HG02798 (cell line): ENCODE measurements at regions not wholly inside any gene's neighbourhood (a gene's known extent, or its start where the extent isn't known, plus 50 kb on each side); places are given as distances from the start of the nearest gene placed in this dataset.
"Not testable (repeated sequence)": the region's sequence is repeated elsewhere in the genome, so short reads cannot be mapped to it uniquely, and the experiment has no call there.

Source experiments
- ATAC-seq: cut with Tn5 transposase; IDR thresholded peaks from one replicate; pipeline ENCODE4 v1.9.1; 2021; ENCODE audit warnings: mild to moderate bottlenecking; ENCODE audit not compliant: unreplicated experiment, poor library complexity

DNA sequence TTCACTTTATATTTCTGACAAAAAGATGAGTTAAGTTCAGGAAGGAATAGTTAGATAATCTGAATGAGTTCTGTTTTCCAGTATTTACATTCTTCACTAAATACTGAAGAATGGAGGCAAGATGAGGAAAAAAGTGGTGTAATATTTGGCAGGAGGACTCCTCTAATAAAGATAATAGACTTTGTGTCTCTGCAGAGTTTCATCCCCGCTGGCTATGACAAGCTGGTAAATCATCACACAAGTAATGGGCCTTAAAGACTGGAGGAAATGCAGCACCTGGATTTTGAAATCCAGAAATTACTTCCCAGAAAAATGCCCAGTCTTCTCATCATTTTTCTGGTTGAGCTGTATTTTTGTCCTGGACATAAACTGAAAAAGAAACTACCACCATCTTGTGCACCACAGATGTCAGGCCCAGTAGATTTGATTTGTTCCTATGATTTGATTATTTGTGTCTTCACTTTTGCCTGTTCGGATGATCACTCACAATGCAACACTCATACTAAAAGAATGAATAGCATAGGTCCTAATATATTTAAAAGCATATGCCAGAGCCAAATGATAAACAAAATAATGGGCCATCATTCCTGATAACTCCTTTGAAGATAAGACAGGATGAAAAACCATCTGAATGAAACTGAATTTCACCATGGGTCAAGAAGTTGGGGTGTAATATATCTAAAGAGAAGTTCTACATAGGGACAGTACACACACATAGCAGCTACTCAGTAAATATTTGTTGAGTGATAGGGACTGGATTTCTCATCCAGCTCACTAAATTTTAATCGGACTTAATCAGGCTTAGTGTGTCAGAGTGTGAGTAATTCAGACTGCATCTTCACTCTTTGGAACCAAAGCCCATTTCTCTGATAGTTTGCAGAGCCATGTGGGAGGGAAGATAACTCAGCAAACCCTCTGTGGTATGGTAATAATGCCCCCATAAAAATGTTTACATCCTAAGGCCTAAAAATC is 200.5 kb downstream of the HINT1 start:
- no peak for ATAC-seq

- ATAC-seq = no peak
Measured at GRCh38 chr5:130963798-130964197, 201.3 kb downstream of the HINT1 start.

DNA sequence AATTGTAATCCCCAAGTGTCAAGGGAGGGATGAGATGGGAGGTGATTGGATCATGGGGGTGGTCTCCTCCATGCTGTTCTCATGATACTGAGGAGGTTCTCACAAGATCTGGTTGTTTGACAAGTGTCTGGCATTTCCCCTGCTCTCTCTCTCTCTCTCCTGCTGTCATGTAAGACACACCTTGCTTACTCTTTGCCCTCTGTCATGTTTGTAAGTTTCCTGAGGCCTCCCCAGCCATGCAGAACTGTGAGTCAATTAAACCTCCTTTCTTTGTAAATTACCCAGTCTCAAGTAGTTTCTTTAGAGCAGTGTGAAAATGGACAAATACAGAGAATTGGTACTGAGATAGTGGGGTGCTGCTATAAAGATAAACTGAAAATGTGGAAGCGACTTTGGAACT is 207.9 kb downstream of the HINT1 start:
- no peak for ATAC-seq

- no peak for ATAC-seq
Measured at GRCh38 chr5:130955041-130955440, 210.0 kb downstream of the HINT1 start.

DNA sequence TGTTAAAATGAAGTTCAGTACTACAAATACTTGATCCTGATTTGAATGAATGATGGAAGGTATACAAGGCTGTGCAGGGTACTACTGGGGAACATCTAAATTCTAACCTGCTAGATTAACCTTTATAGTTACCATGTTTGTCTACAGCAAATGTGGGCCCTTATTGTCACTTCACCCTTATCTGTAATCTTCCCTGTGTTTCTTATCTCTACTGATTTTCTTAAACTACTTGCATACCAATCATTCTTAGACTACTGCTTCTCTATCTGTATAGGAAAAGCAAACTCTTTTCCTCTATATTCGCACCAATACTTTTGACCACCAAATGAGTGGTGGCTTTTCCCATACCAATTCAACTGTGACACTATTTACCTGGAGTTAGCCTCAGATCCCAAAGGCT is 210.7 kb downstream of the HINT1 start:
- ATAC-seq = no peak

DNA sequence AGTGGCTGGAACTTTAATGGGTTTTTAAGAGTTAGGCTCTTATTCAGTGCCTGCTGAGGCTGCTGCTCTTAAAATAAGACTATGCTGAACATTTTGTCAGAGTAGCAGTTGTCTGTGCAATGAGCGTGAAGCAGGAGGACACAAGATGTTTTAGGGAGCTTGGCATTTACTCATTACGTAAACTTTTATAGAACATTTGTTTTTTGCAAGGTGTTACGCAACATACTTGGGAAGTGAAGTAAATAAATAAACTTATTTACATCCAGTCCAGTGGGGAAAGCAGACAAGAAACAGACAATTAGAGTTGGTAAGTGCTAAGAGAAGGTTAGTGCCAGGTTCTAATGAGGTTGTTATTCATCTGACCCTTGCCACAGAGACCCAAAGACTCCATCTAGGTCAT is 226.0 kb downstream of the HINT1 start:
- no peak for ATAC-seq

GRCh38 chr5:130937046-130937445 is 228.0 kb downstream of the HINT1 start:
- ATAC-seq = no peak

DNA sequence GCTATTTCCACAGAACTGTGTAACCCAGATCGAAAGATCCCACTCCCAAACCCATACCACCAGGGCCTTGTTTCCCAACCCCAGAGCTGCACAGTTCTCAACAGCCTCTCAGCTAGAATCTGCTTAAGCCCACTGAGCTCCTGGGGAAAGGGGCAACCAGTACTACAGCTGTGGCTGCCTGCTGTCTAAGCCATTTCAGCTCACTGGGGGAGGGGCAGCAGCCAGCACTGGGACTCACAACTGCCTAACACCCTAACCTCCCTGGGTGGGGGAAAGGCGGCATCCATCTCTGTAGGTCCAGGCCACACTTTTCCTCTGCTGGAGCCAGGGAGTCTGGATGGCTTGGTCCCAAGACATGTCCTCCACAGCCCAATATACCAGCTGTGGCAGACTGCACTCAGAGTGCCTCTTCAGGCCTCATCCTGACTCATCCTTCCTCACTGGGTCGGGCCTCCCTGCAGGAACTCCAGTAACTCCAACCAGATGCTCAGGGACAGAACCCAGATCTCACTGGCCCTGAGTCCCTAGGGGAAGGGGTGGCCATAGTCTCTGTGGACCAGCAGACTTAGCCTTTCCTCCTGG is 241.4 kb downstream of the HINT1 start:
- ATAC-seq = no peak

GRCh38 chr5:130912088-130912487 is 253.0 kb downstream of the HINT1 start:
- ATAC-seq = no peak

GRCh38 chr5:130908186-130908585 is 256.9 kb downstream of the HINT1 start:
- ATAC-seq = no peak

DNA sequence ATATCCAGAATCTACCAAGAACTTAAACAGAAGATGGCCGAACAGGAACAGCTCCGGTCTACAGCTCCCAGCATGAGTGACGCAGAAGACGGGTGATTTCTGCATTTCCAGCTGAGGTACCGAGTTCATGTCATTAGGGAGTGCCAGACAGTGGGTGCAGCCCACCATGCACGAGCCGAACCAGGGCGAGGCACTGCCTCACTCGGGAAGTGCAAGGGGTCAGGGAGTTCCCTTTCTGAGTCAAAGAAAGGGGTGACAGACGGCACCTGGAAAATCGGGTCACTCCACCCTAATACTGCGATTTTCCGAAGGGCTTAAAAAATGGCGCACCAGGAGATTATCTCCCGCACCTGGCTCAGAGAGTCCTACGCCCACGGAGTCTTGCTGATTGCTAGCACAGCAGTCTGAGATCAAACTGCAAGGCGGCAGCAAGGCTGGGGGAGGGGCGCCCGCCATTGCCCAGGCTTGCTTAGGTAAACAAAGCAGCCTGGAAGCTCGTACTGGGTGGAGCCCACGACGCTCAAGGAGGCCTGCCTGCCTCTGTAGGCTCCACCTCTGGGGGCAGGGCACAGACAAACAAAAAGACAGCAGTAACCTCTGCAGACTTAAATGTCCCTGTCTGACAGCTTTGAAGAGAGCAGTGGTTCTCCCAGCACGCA is 267.4 kb downstream of the HINT1 start:
- ATAC-seq = not testable (repeated sequence)

- ATAC-seq = not testable (repeated sequence)
Measured at GRCh38 chr5:130897181-130897536, 267.9 kb downstream of the HINT1 start.

- ATAC-seq = no peak
Measured at GRCh38 chr5:130896636-130897035, 268.4 kb downstream of the HINT1 start.

DNA sequence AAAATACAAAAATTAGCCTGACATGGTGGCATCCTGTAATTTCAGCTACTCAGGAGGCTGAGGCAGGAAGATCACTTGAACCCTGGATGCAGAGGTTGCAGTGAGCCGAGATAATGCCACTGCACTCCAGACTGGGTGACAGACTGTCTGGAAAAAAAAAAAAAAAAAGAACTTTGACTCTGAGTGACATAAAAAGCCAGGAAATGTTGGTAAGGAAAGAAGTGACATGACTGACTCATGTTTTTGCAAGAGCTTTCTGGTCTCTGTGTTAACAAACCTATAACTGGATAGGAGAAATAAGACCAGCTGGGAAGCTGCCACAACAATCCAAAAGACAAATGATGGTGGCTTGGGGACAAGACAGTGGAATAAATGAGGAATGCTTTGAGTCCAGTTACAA is 272.1 kb downstream of the HINT1 start:
- ATAC-seq = no peak

GRCh38 chr5:130890610-130891009 is 274.4 kb downstream of the HINT1 start:
- no peak for ATAC-seq

DNA sequence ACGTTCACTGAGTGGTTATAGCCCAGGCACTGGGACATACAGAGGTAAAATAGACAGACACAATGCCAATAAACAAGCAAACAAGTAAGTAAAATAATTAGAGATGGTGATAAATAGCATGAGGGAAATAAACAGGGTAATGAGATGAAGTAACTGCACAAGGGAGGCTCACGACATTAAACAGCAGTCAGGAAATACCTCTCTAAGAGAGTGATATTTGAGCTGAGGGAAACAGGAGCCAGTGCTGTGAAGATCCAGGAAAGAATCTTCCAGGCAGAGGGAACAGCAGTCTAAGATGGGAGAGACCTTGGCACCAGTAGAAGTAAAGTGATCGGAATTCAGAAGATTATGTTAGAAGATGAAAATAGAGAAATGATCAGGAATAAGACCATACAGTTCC is 279.4 kb downstream of the HINT1 start:
- no peak for ATAC-seq

DNA sequence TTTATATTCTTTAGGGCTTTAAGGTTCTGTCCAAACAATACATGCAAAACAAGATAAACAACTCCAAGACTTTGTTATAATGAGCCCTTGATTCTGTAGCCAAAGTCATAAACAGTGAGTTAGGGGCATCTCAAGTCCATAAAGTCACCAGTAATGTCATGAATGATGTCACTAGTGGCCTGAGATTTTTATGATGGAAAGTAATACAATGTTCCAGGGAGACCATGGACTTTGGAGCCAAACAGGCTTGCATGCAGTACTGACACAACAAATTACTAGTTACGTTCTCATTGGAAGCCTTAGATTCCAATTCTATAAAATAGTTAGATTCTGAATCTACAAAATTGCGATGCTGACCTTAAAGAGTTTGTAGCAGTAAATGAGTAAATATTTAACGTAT is 280.0 kb downstream of the HINT1 start:
- no peak for ATAC-seq

DNA sequence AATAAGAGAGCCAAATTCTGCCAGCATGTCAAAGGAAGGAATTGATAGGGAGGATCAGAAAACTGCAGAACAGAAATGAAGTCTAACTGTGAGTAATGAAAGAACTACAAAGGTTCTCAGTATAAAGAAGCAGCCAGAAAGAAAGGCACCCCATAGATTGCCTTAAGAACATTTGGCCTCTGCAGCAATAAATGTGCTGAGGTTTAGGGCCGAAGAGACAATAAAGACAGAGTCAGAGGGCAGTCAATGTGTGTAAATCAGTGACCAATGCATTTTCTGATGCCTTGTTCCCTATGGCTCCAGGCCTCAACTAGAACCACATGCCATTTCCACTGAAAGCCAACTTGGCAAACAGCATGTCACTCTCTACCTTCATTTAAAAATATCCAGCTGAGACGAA is 281.0 kb downstream of the HINT1 start:
- no peak for ATAC-seq

GRCh38 chr5:130875656-130876055 is 289.4 kb downstream of the HINT1 start:
- ATAC-seq = no peak

DNA sequence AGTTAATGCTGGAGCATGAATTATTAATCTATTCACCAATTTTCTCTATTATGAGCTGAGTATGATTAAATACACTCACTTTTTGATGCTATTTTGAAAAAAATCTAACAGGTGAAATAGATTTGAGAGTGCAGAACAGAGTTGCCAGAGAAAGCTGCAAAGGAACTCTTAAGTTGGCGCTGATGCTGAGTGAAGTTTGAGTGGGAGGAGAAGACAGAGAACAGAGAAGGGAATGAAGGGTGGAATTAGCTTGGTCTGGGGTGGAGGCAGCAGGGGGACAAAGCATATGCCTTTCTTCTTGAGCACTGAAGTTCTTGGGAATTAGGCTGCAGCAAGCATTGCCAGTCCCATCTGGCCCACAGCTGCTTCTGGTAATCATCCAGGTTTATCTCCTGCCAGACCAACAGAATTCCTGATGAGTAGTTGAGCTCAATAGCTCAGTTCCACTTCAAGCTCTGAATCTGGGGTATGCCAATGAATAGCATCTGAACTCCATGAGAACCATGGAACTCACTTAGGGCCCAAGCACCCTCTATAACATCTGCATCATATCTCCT is 290.1 kb downstream of the HINT1 start:
- ATAC-seq = no peak
